Liver (tissue), 8 donors: ENCODE measurements at regions not wholly inside any gene's neighbourhood (a gene's known extent, or its start where the extent isn't known, plus 50 kb on each side); places are given as distances from the start of the nearest gene placed in this dataset.

Source experiments
- DNase-seq: peaks from one replicate; pipeline ENCODE4 v3.0.0-alpha.2; 2017; ENCODE audit warnings: low spot score
- H3K27ac ChIP-seq, 2 donors: one replicate each; pipeline ENCODE4 v1.7.0; 2013; ENCODE audit warnings: inconsistent platforms in 2 of 2, low read length in 2 of 2, control low read depth in 1 of 2, low read depth in 1 of 2, mild to moderate bottlenecking in 1 of 2
- H3K27me3 ChIP-seq, 4 donors: one replicate each; pipeline versions ENCODE4 v1.6.1 to v1.7.0; 2013; ENCODE audit warnings: low read length in 3 of 4, inconsistent platforms in 1 of 4, mild to moderate bottlenecking in 1 of 4, moderate library complexity in 1 of 4; ENCODE audit not compliant: control insufficient read depth in 4 of 4, insufficient read depth in 4 of 4
- H3K36me3 ChIP-seq, 4 donors: one replicate each; pipeline versions ENCODE4 v1.6.1 to v1.7.0; 2013; ENCODE audit warnings: low read length in 3 of 4, mild to moderate bottlenecking in 3 of 4, low read depth in 1 of 4, moderate library complexity in 1 of 4; ENCODE audit not compliant: control insufficient read depth in 4 of 4, insufficient read depth in 3 of 4
- H3K4me1 ChIP-seq, 4 donors: one replicate each; pipeline versions ENCODE4 v1.6.1 to v1.7.0; 2013; ENCODE audit warnings: low read length in 3 of 4, mild to moderate bottlenecking in 3 of 4, moderate library complexity in 1 of 4; ENCODE audit not compliant: control insufficient read depth in 4 of 4, insufficient read depth in 4 of 4
- H3K4me3 ChIP-seq, 3 donors: one replicate each; pipeline versions ENCODE4 v1.6.1 to v1.7.0; 2013; ENCODE audit warnings: low read length in 3 of 3, control low read depth in 1 of 3, low read depth in 1 of 3, mild to moderate bottlenecking in 1 of 3
- H3K9ac ChIP-seq, 2 donors: one replicate each; pipeline ENCODE4 v1.7.0; 2013; ENCODE audit warnings: low read length in 2 of 2, mild to moderate bottlenecking in 2 of 2, moderate library complexity in 2 of 2, control low read depth in 1 of 2, low read depth in 1 of 2
- H3K9me3 ChIP-seq, 4 donors: one replicate each; pipeline versions ENCODE4 v1.6.1 to v1.7.0; 2013; ENCODE audit warnings: low read length in 3 of 4; ENCODE audit not compliant: control insufficient read depth in 4 of 4
- ATF3 ChIP-seq: IDR thresholded peaks from 2 replicates; pipeline ENCODE4 v1.6.1; 2016; ENCODE audit warnings: antibody characterized with exemption
- CTCF ChIP-seq: fragments of 150-350 bp; IDR thresholded peaks from 2 replicates; pipeline ENCODE4 v1.5.1; 2017; ENCODE audit warnings: improper control_type of control experiment, low read depth, low read length; ENCODE audit not compliant: missing input control
- EGR1 ChIP-seq, 2 donors: IDR thresholded peaks; 2 replicates each; pipeline ENCODE4 v1.6.1; 2016 to 2018; ENCODE audit warnings: antibody characterized with exemption in 2 of 2, low read depth in 2 of 2
- FOXA1 ChIP-seq: IDR thresholded peaks from 2 replicates; pipeline ENCODE4 v1.6.1; 2016; ENCODE audit warnings: antibody characterized with exemption
- GABPA ChIP-seq, 2 donors: IDR thresholded peaks in 1 of 2; conservative IDR thresholded peaks in 1 of 2; 2 replicates each; pipeline ENCODE4 v1.6.1; 2016; ENCODE audit warnings: antibody characterized with exemption in 2 of 2, mild to moderate bottlenecking in 1 of 2, moderate library complexity in 1 of 2
- HNF4A ChIP-seq, 2 donors: conservative IDR thresholded peaks; 2 replicates each; pipeline ENCODE4 v1.6.1; 2016; ENCODE audit warnings: antibody characterized with exemption in 2 of 2, mild to moderate bottlenecking in 2 of 2
- HNF4G ChIP-seq: IDR thresholded peaks from 2 replicates; pipeline ENCODE4 v1.6.1; 2016; ENCODE audit warnings: antibody characterized with exemption
- JUND ChIP-seq, 2 donors: IDR thresholded peaks; 2 replicates each; pipeline ENCODE4 v1.6.1; 2016; ENCODE audit warnings: antibody characterized with exemption in 2 of 2
- MAX ChIP-seq: IDR thresholded peaks from 2 replicates; pipeline ENCODE4 v1.6.1; 2016; ENCODE audit warnings: antibody characterized with exemption
- NR2F2 ChIP-seq: IDR thresholded peaks from 2 replicates; pipeline ENCODE4 v1.6.1; 2016; ENCODE audit warnings: antibody characterized with exemption
- RAD21 ChIP-seq, 2 donors: IDR thresholded peaks; 2 replicates each; pipeline ENCODE4 v1.6.1; 2016; ENCODE audit warnings: antibody characterized with exemption in 2 of 2, mild to moderate bottlenecking in 2 of 2
- RXRA ChIP-seq, 2 donors: IDR thresholded peaks; 2 replicates each; pipeline ENCODE4 v1.6.1; 2017 to 2018; ENCODE audit warnings: antibody characterized with exemption in 2 of 2, mild to moderate bottlenecking in 1 of 2
- SP1 ChIP-seq: IDR thresholded peaks from 2 replicates; pipeline ENCODE4 v1.6.1; 2018; ENCODE audit warnings: antibody characterized with exemption, mild to moderate bottlenecking
- TAF1 ChIP-seq: conservative IDR thresholded peaks from 2 replicates; pipeline ENCODE4 v1.6.1; 2016; ENCODE audit warnings: antibody characterized with exemption, mild to moderate bottlenecking
- YY1 ChIP-seq: IDR thresholded peaks from 2 replicates; pipeline ENCODE4 v1.6.1; 2016; ENCODE audit warnings: antibody characterized with exemption, mild to moderate bottlenecking
- WGBS: extraction: QIAGEN DNeasy Blood & Tissue Kit; methylation state at CpG from one replicate; pipeline ENCODE4 v1.1.7; 2013; 5-methylcytosine and 5-hydroxymethylcytosine counted together
- donor health status: healthy.
- donor health status: healthy.
- donor health status: healthy.
- donor health status: healthy.
- donor health status: healthy.

GRCh38 chr2:191539068-191539467 lies 138.9 kb upstream of the NABP1 start:
- no peaks in the 10 kb centered on the region for H3K27me3 ChIP-seq
- H3K36me3 ChIP-seq: no peaks in the 10 kb centered on the region
- H3K4me1 ChIP-seq: no peaks in the 10 kb centered on the region
- TF ChIP-seq MAX (no peak), YY1 (no peak), SP1 (no peak), RXRA (IDR thresholded peaks at IDR 0.05) (no peak), TAF1 (no peak), RAD21 (IDR thresholded peaks at IDR 0.05) (peak; percentile 21 to 45), FOXA1 (no peak), NR2F2 (no peak), CTCF (peak; percentile 37)
- WGBS: 25% methylated on average over 2 of the region's 2 CpGs
- no peak overlapping the region for H3K27ac ChIP-seq
- H3K9ac ChIP-seq: no peak overlapping the region
- H3K4me3 ChIP-seq: no peak overlapping the region
- H3K9me3 ChIP-seq: no peaks in the 10 kb centered on the region
- no peak for DNase-seq

GRCh38 chr2:191540681-191541080 lies 137.3 kb upstream of the NABP1 start:
- Histone ChIP-seq H3K9ac (no peak overlapping the region), H3K27me3 (no peaks in the 10 kb centered on the region), H3K27ac (no peak overlapping the region), H3K4me1 (no peaks in the 10 kb centered on the region), H3K36me3 (no peaks in the 10 kb centered on the region), H3K9me3 (no peaks in the 10 kb centered on the region), H3K4me3 (no peak overlapping the region)
- WGBS: 94% methylated on average over 2 of the region's 2 CpGs
- no peak for TF ChIP-seq FOXA1
- TF ChIP-seq HNF4G: no peak
- TF ChIP-seq RAD21 (IDR thresholded peaks at IDR 0.05): no peak
- TF ChIP-seq HNF4A (conservative IDR thresholded peaks at IDR 0.05): no peak
- no peak for TF ChIP-seq JUND (IDR thresholded peaks at IDR 0.05)
- TF ChIP-seq ATF3: no peak
- no peak for TF ChIP-seq TAF1
- no peak for TF ChIP-seq SP1
- no peak for TF ChIP-seq GABPA (IDR thresholded peaks at IDR 0.05 in 1 of 2, conservative IDR thresholded peaks at IDR 0.05 in 1 of 2)
- no peak for TF ChIP-seq EGR1 (IDR thresholded peaks at IDR 0.05; ENCODE audit: low read depth in 2 of 2)
- TF ChIP-seq MAX: no peak
- TF ChIP-seq YY1: no peak
- no peak for TF ChIP-seq CTCF
- no peak for DNase-seq
